ENCODE measurements at regions not wholly inside any gene's neighbourhood (a gene's known extent, or its start where the extent isn't known, plus 50 kb on each side); places are given as distances from the start of the nearest gene placed in this dataset.

DNA sequence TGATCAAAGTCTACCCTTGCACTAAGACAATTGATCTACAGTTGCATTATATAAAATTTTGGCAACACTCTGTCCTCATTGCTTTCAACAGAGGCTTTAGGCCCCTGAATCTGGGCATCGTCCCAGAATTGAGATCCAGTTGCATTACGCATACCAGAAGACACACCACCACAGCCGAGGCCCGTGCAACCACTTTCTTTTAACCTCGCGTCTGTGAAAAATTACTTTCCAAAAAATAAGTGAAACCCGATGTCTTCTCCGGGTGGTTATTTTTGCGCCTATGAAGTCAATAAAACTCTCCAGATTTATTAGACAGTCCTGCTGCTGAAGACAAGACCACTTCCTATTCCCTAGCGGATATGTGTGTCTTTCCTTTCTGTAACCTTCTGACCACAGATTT, 52.1 kb upstream of the NFIB start (continued):
- TF ChIP-seq, protein P1, sequence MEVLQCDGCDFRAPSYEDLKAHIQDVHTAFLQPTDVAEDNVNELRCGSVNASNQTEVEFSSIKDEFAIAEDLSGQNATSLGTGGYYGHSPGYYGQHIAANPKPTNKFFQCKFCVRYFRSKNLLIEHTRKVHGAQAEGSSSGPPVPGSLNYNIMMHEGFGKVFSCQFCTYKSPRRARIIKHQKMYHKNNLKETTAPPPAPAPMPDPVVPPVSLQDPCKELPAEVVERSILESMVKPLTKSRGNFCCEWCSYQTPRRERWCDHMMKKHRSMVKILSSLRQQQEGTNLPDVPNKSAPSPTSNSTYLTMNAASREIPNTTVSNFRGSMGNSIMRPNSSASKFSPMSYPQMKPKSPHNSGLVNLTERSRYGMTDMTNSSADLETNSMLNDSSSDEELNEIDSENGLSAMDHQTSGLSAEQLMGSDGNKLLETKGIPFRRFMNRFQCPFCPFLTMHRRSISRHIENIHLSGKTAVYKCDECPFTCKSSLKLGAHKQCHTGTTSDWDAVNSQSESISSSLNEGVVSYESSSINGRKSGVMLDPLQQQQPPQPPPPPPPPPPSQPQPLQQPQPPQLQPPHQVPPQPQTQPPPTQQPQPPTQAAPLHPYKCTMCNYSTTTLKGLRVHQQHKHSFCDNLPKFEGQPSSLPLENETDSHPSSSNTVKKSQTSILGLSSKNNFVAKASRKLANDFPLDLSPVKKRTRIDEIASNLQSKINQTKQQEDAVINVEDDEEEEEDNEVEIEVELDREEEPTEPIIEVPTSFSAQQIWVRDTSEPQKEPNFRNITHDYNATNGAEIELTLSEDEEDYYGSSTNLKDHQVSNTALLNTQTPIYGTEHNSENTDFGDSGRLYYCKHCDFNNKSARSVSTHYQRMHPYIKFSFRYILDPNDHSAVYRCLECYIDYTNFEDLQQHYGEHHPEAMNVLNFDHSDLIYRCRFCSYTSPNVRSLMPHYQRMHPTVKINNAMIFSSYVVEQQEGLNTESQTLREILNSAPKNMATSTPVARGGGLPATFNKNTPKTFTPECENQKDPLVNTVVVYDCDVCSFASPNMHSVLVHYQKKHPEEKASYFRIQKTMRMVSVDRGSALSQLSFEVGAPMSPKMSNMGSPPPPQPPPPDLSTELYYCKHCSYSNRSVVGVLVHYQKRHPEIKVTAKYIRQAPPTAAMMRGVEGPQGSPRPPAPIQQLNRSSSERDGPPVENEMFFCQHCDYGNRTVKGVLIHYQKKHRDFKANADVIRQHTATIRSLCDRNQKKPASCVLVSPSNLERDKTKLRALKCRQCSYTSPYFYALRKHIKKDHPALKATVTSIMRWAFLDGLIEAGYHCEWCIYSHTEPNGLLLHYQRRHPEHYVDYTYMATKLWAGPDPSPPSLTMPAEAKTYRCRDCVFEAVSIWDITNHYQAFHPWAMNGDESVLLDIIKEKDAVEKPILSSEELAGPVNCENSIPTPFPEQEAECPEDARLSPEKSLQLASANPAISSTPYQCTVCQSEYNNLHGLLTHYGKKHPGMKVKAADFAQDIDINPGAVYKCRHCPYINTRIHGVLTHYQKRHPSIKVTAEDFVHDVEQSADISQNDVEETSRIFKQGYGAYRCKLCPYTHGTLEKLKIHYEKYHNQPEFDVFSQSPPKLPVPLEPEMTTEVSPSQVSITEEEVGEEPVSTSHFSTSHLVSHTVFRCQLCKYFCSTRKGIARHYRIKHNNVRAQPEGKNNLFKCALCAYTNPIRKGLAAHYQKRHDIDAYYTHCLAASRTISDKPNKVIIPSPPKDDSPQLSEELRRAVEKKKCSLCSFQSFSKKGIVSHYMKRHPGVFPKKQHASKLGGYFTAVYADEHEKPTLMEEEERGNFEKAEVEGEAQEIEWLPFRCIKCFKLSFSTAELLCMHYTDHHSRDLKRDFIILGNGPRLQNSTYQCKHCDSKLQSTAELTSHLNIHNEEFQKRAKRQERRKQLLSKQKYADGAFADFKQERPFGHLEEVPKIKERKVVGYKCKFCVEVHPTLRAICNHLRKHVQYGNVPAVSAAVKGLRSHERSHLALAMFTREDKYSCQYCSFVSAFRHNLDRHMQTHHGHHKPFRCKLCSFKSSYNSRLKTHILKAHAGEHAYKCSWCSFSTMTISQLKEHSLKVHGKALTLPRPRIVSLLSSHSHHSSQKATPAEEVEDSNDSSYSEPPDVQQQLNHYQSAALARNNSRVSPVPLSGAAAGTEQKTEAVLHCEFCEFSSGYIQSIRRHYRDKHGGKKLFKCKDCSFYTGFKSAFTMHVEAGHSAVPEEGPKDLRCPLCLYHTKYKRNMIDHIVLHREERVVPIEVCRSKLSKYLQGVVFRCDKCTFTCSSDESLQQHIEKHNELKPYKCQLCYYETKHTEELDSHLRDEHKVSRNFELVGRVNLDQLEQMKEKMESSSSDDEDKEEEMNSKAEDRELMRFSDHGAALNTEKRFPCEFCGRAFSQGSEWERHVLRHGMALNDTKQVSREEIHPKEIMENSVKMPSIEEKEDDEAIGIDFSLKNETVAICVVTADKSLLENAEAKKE (CRISPR knock-in tag; IDR thresholded peaks at IDR 0.05): no peak
- TF ChIP-seq, protein P2, sequence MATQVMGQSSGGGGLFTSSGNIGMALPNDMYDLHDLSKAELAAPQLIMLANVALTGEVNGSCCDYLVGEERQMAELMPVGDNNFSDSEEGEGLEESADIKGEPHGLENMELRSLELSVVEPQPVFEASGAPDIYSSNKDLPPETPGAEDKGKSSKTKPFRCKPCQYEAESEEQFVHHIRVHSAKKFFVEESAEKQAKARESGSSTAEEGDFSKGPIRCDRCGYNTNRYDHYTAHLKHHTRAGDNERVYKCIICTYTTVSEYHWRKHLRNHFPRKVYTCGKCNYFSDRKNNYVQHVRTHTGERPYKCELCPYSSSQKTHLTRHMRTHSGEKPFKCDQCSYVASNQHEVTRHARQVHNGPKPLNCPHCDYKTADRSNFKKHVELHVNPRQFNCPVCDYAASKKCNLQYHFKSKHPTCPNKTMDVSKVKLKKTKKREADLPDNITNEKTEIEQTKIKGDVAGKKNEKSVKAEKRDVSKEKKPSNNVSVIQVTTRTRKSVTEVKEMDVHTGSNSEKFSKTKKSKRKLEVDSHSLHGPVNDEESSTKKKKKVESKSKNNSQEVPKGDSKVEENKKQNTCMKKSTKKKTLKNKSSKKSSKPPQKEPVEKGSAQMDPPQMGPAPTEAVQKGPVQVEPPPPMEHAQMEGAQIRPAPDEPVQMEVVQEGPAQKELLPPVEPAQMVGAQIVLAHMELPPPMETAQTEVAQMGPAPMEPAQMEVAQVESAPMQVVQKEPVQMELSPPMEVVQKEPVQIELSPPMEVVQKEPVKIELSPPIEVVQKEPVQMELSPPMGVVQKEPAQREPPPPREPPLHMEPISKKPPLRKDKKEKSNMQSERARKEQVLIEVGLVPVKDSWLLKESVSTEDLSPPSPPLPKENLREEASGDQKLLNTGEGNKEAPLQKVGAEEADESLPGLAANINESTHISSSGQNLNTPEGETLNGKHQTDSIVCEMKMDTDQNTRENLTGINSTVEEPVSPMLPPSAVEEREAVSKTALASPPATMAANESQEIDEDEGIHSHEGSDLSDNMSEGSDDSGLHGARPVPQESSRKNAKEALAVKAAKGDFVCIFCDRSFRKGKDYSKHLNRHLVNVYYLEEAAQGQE (IDR thresholded peaks at IDR 0.05; ENCODE audit: unreplicated experiment): no peak
- TF ChIP-seq, protein P3, sequence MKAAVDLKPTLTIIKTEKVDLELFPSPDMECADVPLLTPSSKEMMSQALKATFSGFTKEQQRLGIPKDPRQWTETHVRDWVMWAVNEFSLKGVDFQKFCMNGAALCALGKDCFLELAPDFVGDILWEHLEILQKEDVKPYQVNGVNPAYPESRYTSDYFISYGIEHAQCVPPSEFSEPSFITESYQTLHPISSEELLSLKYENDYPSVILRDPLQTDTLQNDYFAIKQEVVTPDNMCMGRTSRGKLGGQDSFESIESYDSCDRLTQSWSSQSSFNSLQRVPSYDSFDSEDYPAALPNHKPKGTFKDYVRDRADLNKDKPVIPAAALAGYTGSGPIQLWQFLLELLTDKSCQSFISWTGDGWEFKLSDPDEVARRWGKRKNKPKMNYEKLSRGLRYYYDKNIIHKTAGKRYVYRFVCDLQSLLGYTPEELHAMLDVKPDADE (IDR thresholded peaks at IDR 0.05): no peak

DNA sequence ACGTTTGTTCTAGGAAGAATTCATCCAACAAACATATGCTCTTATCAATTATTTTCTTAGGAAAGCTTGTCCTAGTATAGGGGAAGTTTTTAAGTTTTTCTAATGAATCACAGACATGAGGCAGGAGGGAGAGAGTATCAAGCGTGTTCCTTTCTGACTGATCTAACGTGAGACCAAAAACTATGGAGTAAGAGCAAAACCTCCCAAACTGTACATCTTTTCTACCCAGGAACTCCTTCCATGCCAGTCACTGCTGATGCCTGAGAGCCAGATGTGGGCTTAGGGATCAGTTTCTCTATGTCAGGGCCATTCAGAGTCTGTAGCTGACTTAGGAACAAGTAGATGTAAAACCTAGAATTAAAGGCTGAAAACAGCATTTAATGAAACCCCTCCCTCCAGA, 51.7 kb upstream of the NFIB start:
- Histone ChIP-seq H3K9me2 (ENCODE audit: insufficient read depth) (peaks cover 14% of the 10 kb centered on the region), H3K4me2 (no peak overlapping the region), H3K27me3 (ENCODE audit: insufficient read depth) (no peaks in the 10 kb centered on the region), H3K4me3 (no peak overlapping the region), H3K36me3 (ENCODE audit: insufficient read depth) (no peaks in the 10 kb centered on the region), H3K79me2 (replicated peaks; ENCODE audit: insufficient read depth) (no peaks in the 10 kb centered on the region), H3F3A (replicated peaks; ENCODE audit: low read depth) (no peaks in the 10 kb centered on the region), H3K4me1 (ENCODE audit: insufficient read depth) (peaks cover 12% of the 10 kb centered on the region), H3K27ac (ENCODE audit: low read depth) (no peak overlapping the region), H4K20me1 (replicated peaks; ENCODE audit: insufficient read depth) (no peaks in the 10 kb centered on the region), H2AFZ (no peak overlapping the region)
- DNase-seq (ENCODE audit: low spot score) (no peak), ATAC-seq (no peak)
- Mint-ChIP-seq H3K27me3 (ENCODE audit: insufficient read depth, low read depth, poor library complexity) (no peaks in the 10 kb centered on the region), H3K4me3 (no peak overlapping the region), H3K9me3 (no peaks in the 10 kb centered on the region), H3K36me3 (ENCODE audit: low read depth) (no peaks in the 10 kb centered on the region), H3K4me1 (peaks cover 9% of the 10 kb centered on the region), H3K27ac (no peak overlapping the region)
- TF ChIP-seq ZNF114 (CRISPR knock-in tag; IDR thresholded peaks at IDR 0.05) (no peak), POLR2AphosphoS5 (IDR thresholded peaks at IDR 0.05; ENCODE audit: low read depth) (no peak), EZH2 (IDR thresholded peaks at IDR 0.05; ENCODE audit: low read depth, unreplicated experiment) (no peak), JUNB (IDR thresholded peaks at IDR 0.05; ENCODE audit: unreplicated experiment) (no peak)
